Liver (tissue), 7 donors: ENCODE measurements at regions not wholly inside any gene's neighbourhood (a gene's known extent, or its start where the extent isn't known, plus 50 kb on each side); places are given as distances from the start of the nearest gene placed in this dataset.

ENCODE experiments used
- DNase-seq: peaks from one replicate; pipeline ENCODE4 v3.0.0-alpha.2; 2017; ENCODE audit warnings: low spot score
- H3K27ac ChIP-seq, 2 donors: one replicate each; pipeline ENCODE4 v1.7.0; 2013; ENCODE audit warnings: inconsistent platforms in 2 of 2, low read length in 2 of 2, control low read depth in 1 of 2, low read depth in 1 of 2, mild to moderate bottlenecking in 1 of 2
- H3K27me3 ChIP-seq, 4 donors: one replicate each; pipeline versions ENCODE4 v1.6.1 to v1.7.0; 2013; ENCODE audit warnings: low read length in 3 of 4, inconsistent platforms in 1 of 4, mild to moderate bottlenecking in 1 of 4, moderate library complexity in 1 of 4; ENCODE audit not compliant: control insufficient read depth in 4 of 4, insufficient read depth in 4 of 4
- H3K36me3 ChIP-seq, 4 donors: one replicate each; pipeline versions ENCODE4 v1.6.1 to v1.7.0; 2013; ENCODE audit warnings: low read length in 3 of 4, mild to moderate bottlenecking in 3 of 4, low read depth in 1 of 4, moderate library complexity in 1 of 4; ENCODE audit not compliant: control insufficient read depth in 4 of 4, insufficient read depth in 3 of 4
- H3K4me1 ChIP-seq, 4 donors: one replicate each; pipeline versions ENCODE4 v1.6.1 to v1.7.0; 2013; ENCODE audit warnings: low read length in 3 of 4, mild to moderate bottlenecking in 3 of 4, moderate library complexity in 1 of 4; ENCODE audit not compliant: control insufficient read depth in 4 of 4, insufficient read depth in 4 of 4
- H3K4me3 ChIP-seq, 3 donors: one replicate each; pipeline versions ENCODE4 v1.6.1 to v1.7.0; 2013; ENCODE audit warnings: low read length in 3 of 3, control low read depth in 1 of 3, low read depth in 1 of 3, mild to moderate bottlenecking in 1 of 3
- H3K9ac ChIP-seq, 2 donors: one replicate each; pipeline ENCODE4 v1.7.0; 2013; ENCODE audit warnings: low read length in 2 of 2, mild to moderate bottlenecking in 2 of 2, moderate library complexity in 2 of 2, control low read depth in 1 of 2, low read depth in 1 of 2
- H3K9me3 ChIP-seq, 4 donors: one replicate each; pipeline versions ENCODE4 v1.6.1 to v1.7.0; 2013; ENCODE audit warnings: low read length in 3 of 4; ENCODE audit not compliant: control insufficient read depth in 4 of 4
- EGR1 ChIP-seq, 2 donors: IDR thresholded peaks; 2 replicates each; pipeline ENCODE4 v1.6.1; 2016 to 2018; ENCODE audit warnings: antibody characterized with exemption in 2 of 2, low read depth in 2 of 2
- FOXA2 ChIP-seq: IDR thresholded peaks from 2 replicates; pipeline ENCODE4 v1.6.1; 2016; ENCODE audit warnings: antibody characterized with exemption
- GABPA ChIP-seq, 2 donors: IDR thresholded peaks in 1 of 2; conservative IDR thresholded peaks in 1 of 2; 2 replicates each; pipeline ENCODE4 v1.6.1; 2016; ENCODE audit warnings: antibody characterized with exemption in 2 of 2, mild to moderate bottlenecking in 1 of 2, moderate library complexity in 1 of 2
- HNF4G ChIP-seq: IDR thresholded peaks from 2 replicates; pipeline ENCODE4 v1.6.1; 2016; ENCODE audit warnings: antibody characterized with exemption
- JUND ChIP-seq, 2 donors: IDR thresholded peaks; 2 replicates each; pipeline ENCODE4 v1.6.1; 2016; ENCODE audit warnings: antibody characterized with exemption in 2 of 2
- RXRA ChIP-seq, 2 donors: IDR thresholded peaks; 2 replicates each; pipeline ENCODE4 v1.6.1; 2017 to 2018; ENCODE audit warnings: antibody characterized with exemption in 2 of 2, mild to moderate bottlenecking in 1 of 2
- SP1 ChIP-seq: IDR thresholded peaks from 2 replicates; pipeline ENCODE4 v1.6.1; 2018; ENCODE audit warnings: antibody characterized with exemption, mild to moderate bottlenecking
- YY1 ChIP-seq: IDR thresholded peaks from 2 replicates; pipeline ENCODE4 v1.6.1; 2016; ENCODE audit warnings: antibody characterized with exemption, mild to moderate bottlenecking
- WGBS: extraction: QIAGEN DNeasy Blood & Tissue Kit; methylation state at CpG from one replicate; pipeline ENCODE4 v1.1.7; 2013; 5-methylcytosine and 5-hydroxymethylcytosine counted together
- TF ChIP-seq, protein P1 (sequence below): IDR thresholded peaks from 2 replicates; pipeline ENCODE4 v1.6.1; 2016; ENCODE audit warnings: antibody characterized with exemption
- TF ChIP-seq, protein P2 (sequence below): IDR thresholded peaks from 2 replicates; pipeline ENCODE4 v1.6.1; 2016; ENCODE audit warnings: antibody characterized with exemption
- TF ChIP-seq, protein P3 (sequence below): IDR thresholded peaks from 2 replicates; pipeline ENCODE4 v1.6.1; 2016; ENCODE audit warnings: antibody characterized with exemption, mild to moderate bottlenecking
- donor health status: healthy.
- donor health status: healthy.
- donor health status: healthy.
- donor health status: healthy.

DNA sequence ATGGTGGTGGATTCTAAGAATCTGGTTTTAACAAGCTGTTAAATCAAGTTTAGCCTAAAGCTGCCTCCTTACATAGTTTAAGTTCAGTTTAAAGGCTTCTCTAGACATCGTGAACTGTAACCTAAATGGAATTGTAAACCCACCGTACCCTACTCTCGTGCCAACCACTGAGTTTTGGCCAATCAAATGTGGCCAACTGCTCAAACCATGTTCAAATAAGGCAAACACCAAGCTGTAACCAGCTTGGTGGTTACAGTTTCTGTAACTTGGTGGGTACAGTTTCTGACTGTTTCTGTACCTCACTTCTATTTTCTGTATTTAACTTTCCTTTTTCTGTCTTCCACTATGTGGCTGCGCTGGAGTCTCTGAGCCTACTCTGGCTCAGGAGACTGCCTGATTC, 131.9 kb upstream of the DDHD1 start:
- DNase-seq, result no peak
- TF ChIP-seq SP1, result no peak
- no peak for TF ChIP-seq GABPA (IDR thresholded peaks at IDR 0.05 in 1 of 2, conservative IDR thresholded peaks at IDR 0.05 in 1 of 2)
- no peak for TF ChIP-seq RXRA (IDR thresholded peaks at IDR 0.05)
- TF ChIP-seq, protein P1, sequence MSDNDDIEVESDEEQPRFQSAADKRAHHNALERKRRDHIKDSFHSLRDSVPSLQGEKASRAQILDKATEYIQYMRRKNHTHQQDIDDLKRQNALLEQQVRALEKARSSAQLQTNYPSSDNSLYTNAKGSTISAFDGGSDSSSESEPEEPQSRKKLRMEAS, result no peak
- no peak for TF ChIP-seq JUND (IDR thresholded peaks at IDR 0.05)
- TF ChIP-seq YY1, result no peak
- TF ChIP-seq, protein P2, sequence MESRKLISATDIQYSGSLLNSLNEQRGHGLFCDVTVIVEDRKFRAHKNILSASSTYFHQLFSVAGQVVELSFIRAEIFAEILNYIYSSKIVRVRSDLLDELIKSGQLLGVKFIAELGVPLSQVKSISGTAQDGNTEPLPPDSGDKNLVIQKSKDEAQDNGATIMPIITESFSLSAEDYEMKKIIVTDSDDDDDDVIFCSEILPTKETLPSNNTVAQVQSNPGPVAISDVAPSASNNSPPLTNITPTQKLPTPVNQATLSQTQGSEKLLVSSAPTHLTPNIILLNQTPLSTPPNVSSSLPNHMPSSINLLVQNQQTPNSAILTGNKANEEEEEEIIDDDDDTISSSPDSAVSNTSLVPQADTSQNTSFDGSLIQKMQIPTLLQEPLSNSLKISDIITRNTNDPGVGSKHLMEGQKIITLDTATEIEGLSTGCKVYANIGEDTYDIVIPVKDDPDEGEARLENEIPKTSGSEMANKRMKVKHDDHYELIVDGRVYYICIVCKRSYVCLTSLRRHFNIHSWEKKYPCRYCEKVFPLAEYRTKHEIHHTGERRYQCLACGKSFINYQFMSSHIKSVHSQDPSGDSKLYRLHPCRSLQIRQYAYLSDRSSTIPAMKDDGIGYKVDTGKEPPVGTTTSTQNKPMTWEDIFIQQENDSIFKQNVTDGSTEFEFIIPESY, result no peak
- TF ChIP-seq FOXA2, result no peak
- TF ChIP-seq HNF4G, result no peak
- TF ChIP-seq, protein P3, sequence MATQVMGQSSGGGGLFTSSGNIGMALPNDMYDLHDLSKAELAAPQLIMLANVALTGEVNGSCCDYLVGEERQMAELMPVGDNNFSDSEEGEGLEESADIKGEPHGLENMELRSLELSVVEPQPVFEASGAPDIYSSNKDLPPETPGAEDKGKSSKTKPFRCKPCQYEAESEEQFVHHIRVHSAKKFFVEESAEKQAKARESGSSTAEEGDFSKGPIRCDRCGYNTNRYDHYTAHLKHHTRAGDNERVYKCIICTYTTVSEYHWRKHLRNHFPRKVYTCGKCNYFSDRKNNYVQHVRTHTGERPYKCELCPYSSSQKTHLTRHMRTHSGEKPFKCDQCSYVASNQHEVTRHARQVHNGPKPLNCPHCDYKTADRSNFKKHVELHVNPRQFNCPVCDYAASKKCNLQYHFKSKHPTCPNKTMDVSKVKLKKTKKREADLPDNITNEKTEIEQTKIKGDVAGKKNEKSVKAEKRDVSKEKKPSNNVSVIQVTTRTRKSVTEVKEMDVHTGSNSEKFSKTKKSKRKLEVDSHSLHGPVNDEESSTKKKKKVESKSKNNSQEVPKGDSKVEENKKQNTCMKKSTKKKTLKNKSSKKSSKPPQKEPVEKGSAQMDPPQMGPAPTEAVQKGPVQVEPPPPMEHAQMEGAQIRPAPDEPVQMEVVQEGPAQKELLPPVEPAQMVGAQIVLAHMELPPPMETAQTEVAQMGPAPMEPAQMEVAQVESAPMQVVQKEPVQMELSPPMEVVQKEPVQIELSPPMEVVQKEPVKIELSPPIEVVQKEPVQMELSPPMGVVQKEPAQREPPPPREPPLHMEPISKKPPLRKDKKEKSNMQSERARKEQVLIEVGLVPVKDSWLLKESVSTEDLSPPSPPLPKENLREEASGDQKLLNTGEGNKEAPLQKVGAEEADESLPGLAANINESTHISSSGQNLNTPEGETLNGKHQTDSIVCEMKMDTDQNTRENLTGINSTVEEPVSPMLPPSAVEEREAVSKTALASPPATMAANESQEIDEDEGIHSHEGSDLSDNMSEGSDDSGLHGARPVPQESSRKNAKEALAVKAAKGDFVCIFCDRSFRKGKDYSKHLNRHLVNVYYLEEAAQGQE, result no peak
- no peaks in the 10 kb centered on the region for H3K36me3 ChIP-seq
- H3K9me3 ChIP-seq, result peaks cover 0 to 5% (median 0%) of the 10 kb centered on the region in 4 donors
- no peaks in the 10 kb centered on the region for H3K4me1 ChIP-seq
- no peak overlapping the region for H3K4me3 ChIP-seq
- WGBS, result 95% methylated on average over 4 of the region's 4 CpGs
- H3K27me3 ChIP-seq, result no peaks in the 10 kb centered on the region
- no peak overlapping the region for H3K9ac ChIP-seq
- no peak overlapping the region for H3K27ac ChIP-seq

DNA sequence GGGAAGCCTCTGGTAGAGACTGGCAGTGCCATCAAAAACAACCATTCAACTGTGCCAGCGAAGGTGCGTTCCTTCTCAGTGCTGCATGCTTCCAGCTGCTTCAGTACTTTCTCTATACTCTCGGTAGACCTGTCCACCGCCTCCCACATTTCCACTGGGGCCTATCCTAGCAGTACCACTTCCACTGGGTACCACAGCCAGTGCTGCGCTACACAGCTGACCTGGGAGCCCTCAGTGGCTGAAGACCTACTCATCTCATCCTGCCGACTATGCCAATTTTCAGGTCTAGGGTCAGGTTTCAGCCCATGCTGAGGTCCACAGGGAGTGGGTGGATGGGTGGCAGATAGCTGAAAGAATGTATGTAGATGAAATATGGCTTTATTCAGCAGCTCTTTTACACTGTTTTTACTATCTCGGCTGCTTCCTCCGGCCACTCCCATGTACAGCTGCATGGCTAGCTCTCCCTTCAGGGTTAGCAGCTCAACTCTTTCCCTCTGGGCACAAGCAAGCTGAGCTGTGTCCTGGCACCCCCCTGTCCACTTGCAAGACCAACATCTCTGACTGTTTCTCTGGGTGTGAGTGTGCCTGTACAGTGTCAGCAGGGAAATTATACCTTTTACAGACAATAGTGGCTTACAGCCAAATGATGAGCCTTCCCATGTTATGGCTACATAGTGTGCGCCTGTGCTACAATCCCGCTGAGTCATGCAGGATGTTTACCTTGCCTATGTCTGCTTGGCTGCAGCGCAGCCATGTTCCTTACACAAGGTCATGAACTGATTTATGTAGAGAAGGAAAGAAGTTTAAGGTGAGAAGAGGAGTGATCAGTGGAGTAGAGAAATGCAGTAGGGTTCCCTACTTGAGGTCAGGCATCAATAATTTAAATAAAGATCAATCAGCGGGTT, 125.7 kb upstream of the DDHD1 start:
- H3K4me3 ChIP-seq, result no peak overlapping the region
- no peak for TF ChIP-seq EGR1 (IDR thresholded peaks at IDR 0.05; ENCODE audit: low read depth in 2 of 2)
- TF ChIP-seq, protein P2, result no peak
- DNase-seq, result no peak
- H3K9ac ChIP-seq, result no peak overlapping the region
- 91% methylated on average over 12 of the region's 12 CpGs for WGBS
- H3K4me1 ChIP-seq, result no peaks in the 10 kb centered on the region
- no peaks in the 10 kb centered on the region for H3K27me3 ChIP-seq
- H3K9me3 ChIP-seq, result no peaks in the 10 kb centered on the region
- no peaks in the 10 kb centered on the region for H3K36me3 ChIP-seq
- no peak overlapping the region for H3K27ac ChIP-seq
